ENCODE measurements at regions not wholly inside any gene's neighbourhood (a gene's known extent, or its start where the extent isn't known, plus 50 kb on each side); places are given as distances from the start of the nearest gene placed in this dataset.
A peak's percentile ranks its signal among the peaks of the same experiment; 100 is the strongest.
"Not testable (repeated sequence)": the region's sequence is repeated elsewhere in the genome, so short reads cannot be mapped to it uniquely, and the experiment has no call there.

DNA sequence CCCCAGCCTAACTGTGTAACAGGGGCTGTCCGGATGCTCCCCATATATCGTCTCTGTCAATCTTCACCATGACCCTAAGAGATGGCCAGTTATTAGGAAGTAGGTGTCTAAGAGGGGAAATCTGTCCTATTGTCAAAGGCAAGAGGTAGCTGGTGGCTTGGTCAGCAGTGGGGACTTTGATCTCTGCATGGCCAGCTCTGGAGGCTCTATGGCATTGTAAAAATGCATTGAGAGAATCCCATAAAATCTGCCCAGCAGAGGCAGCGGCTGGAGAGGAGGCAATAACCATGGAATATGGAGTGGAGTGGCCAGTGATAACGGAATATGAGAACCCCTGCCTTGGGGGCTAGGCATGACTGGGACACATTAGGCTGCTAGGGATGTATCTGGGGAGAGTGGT is 88.8 kb downstream of the MRM1 start:
- no peak overlapping the region for H3K4me3 ChIP-seq (ENCODE audit: low read depth, low read length)
- TF ChIP-seq, protein P1, sequence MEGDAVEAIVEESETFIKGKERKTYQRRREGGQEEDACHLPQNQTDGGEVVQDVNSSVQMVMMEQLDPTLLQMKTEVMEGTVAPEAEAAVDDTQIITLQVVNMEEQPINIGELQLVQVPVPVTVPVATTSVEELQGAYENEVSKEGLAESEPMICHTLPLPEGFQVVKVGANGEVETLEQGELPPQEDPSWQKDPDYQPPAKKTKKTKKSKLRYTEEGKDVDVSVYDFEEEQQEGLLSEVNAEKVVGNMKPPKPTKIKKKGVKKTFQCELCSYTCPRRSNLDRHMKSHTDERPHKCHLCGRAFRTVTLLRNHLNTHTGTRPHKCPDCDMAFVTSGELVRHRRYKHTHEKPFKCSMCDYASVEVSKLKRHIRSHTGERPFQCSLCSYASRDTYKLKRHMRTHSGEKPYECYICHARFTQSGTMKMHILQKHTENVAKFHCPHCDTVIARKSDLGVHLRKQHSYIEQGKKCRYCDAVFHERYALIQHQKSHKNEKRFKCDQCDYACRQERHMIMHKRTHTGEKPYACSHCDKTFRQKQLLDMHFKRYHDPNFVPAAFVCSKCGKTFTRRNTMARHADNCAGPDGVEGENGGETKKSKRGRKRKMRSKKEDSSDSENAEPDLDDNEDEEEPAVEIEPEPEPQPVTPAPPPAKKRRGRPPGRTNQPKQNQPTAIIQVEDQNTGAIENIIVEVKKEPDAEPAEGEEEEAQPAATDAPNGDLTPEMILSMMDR (IDR thresholded peaks at IDR 0.05; ENCODE audit: insufficient read depth, low read depth, low read length), result no peak
- DNase-seq (ENCODE audit: low read depth), result no peak

DNA sequence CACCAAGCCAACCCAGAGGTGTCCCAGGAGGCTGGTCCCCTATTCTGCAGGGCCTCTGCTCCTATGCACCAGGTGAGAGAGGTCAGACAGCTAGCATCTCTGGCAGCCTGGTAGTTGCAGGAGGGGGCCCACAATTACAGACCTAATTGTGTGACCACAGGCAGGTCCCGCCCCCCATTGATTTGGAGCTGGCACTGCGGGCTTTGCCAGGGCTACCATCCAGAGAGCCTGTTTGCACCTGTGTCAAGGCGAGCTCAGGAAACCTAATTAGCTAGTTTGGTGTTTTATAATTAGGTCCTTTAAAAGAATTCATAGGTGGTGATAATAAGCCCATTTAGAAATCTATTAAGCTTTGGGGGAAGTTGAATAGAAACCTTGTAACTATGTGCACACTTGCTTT is 90.2 kb downstream of the MRM1 start:
- TF ChIP-seq, protein P1 (IDR thresholded peaks at IDR 0.05; ENCODE audit: insufficient read depth, low read depth, low read length), result no peak
- H3K4me3 ChIP-seq (ENCODE audit: low read depth, low read length), result no peak overlapping the region
- no peak for DNase-seq (ENCODE audit: low read depth)

DNA sequence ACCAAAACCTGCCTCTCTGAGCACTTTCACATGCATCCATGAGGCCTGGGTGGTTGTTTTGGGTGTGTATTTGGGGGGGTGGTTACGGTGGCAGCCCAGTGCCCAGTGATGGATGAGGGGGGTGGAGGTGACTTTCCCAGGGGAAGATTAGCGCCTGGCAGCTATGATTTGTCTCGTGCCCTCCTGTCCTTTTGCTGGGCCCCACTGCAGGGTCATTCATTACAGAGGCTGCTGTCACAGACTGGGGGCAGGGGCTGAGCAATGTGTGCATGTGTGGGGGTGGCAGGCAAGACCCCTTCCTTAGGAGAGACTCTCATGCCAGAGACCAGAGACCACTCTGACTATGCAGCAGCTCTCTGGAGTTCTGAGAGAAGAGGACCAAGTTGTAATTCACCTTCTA is 93.7 kb downstream of the MRM1 start:
- DNase-seq (ENCODE audit: low read depth), result no peak
- TF ChIP-seq, protein P1 (IDR thresholded peaks at IDR 0.05; ENCODE audit: insufficient read depth, low read depth, low read length), result no peak
- no peak overlapping the region for H3K4me3 ChIP-seq (ENCODE audit: low read depth, low read length)

DNA sequence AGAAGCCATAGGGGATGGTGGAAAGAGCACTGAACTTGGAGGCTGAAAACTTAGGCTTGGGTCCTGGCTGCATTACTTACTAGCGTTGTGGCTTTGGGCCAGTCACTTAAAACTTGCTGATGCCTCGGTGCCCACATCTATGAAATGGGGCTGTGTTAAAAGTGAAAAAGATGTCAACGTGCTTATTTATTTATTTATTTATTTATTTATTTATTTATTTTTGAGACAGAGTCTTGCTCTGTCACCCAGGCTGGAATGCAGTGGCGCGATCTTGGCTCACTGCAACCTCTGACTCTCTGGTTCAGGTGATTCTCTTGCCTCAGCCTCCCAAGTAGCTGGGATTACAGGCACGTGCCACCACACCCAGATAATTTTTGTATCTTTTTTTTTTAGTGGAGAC is 94.3 kb downstream of the MRM1 start:
- not testable (repeated sequence) for H3K4me3 ChIP-seq (ENCODE audit: low read depth, low read length); DNase-seq (ENCODE audit: low read depth)

DNA sequence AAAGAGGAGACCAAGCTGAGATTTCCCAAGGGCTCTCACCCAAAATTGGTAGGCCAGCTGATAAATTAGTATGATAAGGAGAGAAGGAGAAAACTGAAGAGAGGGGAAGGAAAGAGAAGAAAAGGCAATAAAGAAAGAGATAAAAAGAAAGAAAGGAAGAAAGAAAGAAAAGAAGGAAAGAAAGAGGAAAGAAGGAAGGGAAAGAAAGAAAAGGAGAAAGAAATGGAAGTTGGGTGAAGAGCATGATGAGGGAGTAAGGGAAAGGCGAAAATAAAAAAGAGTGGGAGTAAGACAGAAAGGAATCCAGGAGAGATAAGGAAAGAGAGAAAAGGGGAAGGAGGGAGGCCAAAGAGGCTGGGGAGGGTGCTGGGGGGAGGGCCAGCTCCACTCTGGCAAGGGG is 95.4 kb downstream of the MRM1 start:
- TF ChIP-seq, protein P1 (IDR thresholded peaks at IDR 0.05; ENCODE audit: insufficient read depth, low read depth, low read length), result no peak
- no peak overlapping the region for H3K4me3 ChIP-seq (ENCODE audit: low read depth, low read length)
- no peak for DNase-seq (ENCODE audit: low read depth)

DNA sequence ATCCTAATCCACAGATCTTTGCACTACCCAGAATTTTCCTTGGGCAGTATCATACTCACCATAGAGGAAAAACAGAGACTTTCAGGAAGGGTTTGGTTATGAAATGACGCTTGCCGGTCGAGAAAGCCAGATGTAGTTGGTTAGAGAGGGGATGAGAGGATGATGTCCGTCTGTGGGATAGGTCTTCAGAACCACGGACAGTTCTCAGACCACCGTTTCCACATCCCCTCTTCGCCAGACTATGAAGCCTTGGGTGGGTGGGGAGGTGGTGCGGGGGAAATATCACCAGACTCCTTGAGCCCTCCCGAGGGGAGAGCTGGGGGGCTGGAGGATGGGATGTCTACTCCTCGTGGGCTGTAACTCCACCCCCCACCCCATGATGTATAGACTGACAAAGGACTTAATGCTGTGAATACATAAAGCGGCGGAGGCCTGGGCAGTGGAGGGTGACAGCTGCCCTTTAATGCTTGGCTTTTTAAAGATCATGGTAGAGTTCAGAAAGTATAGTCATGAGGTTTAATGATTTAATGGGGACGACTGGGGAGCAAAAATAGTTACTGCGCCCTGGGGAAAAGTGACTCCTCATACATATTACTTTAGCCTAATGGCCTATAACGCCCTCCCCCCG is 96.6 kb downstream of the MRM1 start:
- TF ChIP-seq, protein P1 (IDR thresholded peaks at IDR 0.05; ENCODE audit: insufficient read depth, low read depth, low read length), result no peak
- DNase-seq (ENCODE audit: low read depth), result peak; percentile 13
- H3K4me3 ChIP-seq (ENCODE audit: low read depth, low read length), result no peak overlapping the region

DNA sequence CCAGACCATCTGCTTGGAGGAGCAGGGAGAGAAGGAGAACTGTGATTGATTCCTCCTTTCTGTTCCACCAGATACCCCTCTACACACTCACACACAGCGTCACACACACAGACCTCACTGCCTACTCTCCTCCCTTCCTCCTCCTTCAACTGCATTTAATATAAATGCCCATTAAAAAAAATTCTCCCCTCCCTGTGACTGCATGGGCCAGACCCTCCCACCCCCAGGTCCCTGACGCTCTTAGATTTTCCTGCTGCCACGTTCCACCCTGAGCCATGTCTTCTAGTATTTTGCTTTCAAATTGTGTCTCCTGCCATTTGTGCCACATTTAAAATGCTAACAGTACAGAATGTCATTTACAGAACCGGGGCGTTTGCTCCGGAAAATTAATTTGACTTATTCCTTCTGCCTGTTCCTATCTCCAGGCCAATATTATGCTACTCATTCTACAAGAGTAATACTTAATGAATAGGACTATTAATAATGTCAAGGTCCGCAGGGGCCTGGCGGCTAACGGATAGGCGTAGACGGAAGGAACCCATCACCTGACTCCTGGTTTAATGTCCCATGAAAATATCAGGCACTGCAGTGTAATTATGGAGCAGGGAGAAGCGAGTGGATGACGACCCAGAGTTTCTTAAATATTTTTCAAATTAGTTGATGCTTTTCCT is 100.2 kb downstream of the MRM1 start:
- DNase-seq (ENCODE audit: low read depth), result no peak

More for the DNA sequence above, 100.2 kb downstream of the MRM1 start:
- no peak overlapping the region for H3K4me3 ChIP-seq (ENCODE audit: low read depth, low read length)
- TF ChIP-seq, protein P1 (IDR thresholded peaks at IDR 0.05; ENCODE audit: insufficient read depth, low read depth, low read length), result no peak
